C4-2B (cell line): ENCODE measurements at regions not wholly inside any gene's neighbourhood (a gene's known extent, or its start where the extent isn't known, plus 50 kb on each side); places are given as distances from the start of the nearest gene placed in this dataset.

ENCODE experiments used
- ZFX ChIP-seq: fragments of 450-650 bp; IDR thresholded peaks from 2 replicates; pipeline ENCODE4 v1.6.1; 2017
- TF ChIP-seq, protein P1 (sequence below): fragments of 450-650 bp; conservative IDR thresholded peaks from 2 replicates; pipeline ENCODE4 v1.5.1; 2017; ENCODE audit warnings: mild to moderate bottlenecking

DNA sequence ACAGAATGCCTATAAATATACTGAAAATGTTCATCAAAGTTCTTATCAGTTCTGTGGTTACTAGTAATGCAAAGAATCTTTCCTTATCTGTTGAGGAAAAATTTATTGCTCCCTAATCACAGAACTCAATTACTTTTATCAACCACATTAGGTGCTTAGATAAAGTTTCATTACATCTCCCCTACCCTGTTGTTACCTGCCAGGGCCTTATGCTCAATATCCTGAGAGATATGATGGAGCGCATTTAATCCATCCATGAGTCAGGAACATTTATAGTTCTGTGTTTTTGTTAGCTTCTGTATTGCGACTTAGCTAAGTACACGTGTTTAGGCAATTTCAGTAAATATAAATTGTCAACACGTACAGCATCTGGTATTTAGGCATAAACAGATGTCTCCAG lies 164.3 kb upstream of the ST8SIA4 start:
- TF ChIP-seq, protein P1, sequence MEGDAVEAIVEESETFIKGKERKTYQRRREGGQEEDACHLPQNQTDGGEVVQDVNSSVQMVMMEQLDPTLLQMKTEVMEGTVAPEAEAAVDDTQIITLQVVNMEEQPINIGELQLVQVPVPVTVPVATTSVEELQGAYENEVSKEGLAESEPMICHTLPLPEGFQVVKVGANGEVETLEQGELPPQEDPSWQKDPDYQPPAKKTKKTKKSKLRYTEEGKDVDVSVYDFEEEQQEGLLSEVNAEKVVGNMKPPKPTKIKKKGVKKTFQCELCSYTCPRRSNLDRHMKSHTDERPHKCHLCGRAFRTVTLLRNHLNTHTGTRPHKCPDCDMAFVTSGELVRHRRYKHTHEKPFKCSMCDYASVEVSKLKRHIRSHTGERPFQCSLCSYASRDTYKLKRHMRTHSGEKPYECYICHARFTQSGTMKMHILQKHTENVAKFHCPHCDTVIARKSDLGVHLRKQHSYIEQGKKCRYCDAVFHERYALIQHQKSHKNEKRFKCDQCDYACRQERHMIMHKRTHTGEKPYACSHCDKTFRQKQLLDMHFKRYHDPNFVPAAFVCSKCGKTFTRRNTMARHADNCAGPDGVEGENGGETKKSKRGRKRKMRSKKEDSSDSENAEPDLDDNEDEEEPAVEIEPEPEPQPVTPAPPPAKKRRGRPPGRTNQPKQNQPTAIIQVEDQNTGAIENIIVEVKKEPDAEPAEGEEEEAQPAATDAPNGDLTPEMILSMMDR: no peak
- TF ChIP-seq ZFX: no peak
